ENCODE measurements at regions not wholly inside any gene's neighbourhood (a gene's known extent, or its start where the extent isn't known, plus 50 kb on each side); places are given as distances from the start of the nearest gene placed in this dataset.

DNA sequence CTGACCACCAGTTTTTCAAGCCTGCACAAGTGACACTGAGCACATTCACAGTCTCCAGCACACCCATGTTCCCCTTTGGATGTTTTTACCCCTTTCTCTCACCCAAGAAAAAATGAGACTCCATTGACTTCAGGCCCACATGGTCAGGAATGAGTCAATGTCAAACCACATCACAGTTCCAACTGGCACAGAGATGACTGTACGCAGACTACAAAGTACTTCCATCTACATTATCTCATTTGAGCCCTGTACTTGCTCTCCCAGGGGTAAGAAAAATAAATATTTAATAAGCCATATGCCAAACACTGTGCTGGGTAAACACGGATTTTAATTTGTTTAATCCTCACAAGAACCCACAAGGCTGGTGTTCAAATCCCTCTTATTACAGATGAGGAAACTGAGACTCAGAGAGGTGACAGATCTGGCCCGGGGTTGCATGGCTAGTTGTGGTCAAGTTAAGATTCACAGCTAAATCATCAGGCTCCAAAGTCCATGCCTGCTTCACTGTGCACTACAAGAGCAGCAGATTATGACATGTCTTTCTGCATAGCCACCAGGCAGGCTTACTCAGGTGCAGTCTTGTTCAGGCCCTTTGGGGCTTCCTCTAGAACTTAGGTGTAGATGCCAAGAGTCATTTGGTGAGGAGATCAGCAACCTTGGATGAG is 106.1 kb downstream of the TXNL1 start:
- no peak for DNase-seq

DNA sequence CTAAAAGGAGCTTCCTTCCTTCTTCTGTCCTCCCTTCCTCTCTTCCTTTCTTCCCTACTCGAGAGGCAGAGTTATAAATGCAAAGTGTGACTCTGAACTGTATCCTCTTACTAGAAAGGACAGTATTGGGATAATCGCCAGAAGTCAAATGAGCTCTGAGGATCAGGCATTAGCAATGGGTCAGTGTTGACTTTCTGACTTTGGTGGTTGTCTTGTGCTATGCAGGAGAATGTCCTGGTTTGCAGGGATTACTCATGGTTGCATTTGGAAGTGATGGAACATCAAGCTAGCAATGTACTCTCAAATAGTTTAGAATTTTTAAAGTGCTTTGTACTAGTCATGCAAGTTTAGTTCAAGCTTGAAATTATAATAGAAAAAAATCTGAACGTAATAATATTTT is 115.6 kb downstream of the TXNL1 start:
- Histone ChIP-seq H3K9me3 (ENCODE audit: severe bottlenecking) (peaks cover 4% of the 10 kb centered on the region), H3K4me3 (ENCODE audit: low read depth, low read length) (no peak overlapping the region), H3K36me3 (no peaks in the 10 kb centered on the region), H3K27me3 (ENCODE audit: insufficient read depth, low read depth, severe bottlenecking) (no peaks in the 10 kb centered on the region), H3K27ac (no peak overlapping the region)
- TF ChIP-seq, protein P1, sequence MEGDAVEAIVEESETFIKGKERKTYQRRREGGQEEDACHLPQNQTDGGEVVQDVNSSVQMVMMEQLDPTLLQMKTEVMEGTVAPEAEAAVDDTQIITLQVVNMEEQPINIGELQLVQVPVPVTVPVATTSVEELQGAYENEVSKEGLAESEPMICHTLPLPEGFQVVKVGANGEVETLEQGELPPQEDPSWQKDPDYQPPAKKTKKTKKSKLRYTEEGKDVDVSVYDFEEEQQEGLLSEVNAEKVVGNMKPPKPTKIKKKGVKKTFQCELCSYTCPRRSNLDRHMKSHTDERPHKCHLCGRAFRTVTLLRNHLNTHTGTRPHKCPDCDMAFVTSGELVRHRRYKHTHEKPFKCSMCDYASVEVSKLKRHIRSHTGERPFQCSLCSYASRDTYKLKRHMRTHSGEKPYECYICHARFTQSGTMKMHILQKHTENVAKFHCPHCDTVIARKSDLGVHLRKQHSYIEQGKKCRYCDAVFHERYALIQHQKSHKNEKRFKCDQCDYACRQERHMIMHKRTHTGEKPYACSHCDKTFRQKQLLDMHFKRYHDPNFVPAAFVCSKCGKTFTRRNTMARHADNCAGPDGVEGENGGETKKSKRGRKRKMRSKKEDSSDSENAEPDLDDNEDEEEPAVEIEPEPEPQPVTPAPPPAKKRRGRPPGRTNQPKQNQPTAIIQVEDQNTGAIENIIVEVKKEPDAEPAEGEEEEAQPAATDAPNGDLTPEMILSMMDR (IDR thresholded peaks at IDR 0.05; ENCODE audit: low read depth, low read length): no peak
- no peak for DNase-seq

More for the DNA sequence above, 106.1 kb downstream of the TXNL1 start:
- H3K9me3 ChIP-seq (ENCODE audit: severe bottlenecking): peaks cover 4% of the 10 kb centered on the region
- H3K27me3 ChIP-seq (ENCODE audit: insufficient read depth, low read depth, severe bottlenecking): no peaks in the 10 kb centered on the region
- no peak overlapping the region for H3K4me3 ChIP-seq (ENCODE audit: low read depth, low read length)
- no peaks in the 10 kb centered on the region for H3K36me3 ChIP-seq
- TF ChIP-seq, protein P1 (IDR thresholded peaks at IDR 0.05; ENCODE audit: low read depth, low read length): no peak
- H3K27ac ChIP-seq: no peak overlapping the region

DNA sequence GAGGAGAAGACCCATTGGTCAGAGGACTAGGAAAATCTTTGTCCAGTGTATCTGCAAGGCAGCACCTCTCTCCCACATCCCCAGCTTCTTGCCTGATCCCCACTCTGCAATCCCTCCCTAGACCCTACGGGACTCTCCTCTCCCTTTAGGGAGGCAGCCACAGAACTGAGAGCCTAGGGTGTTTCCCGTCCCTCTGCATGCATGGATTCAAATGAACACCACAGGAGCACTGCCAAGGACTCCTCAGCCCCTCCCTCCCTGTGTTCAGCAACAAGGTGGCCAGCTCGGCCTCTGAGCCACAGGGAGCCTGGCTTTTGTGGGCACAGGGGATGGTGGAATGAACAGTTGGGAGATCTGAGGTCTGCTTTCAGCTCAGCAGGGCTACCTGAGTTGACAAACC is 117.1 kb downstream of the TXNL1 start:
- DNase-seq: no peak
- H3K36me3 ChIP-seq: no peaks in the 10 kb centered on the region
- H3K9me3 ChIP-seq (ENCODE audit: severe bottlenecking): peaks cover 4% of the 10 kb centered on the region
- TF ChIP-seq, protein P1 (IDR thresholded peaks at IDR 0.05; ENCODE audit: low read depth, low read length): no peak
- H3K4me3 ChIP-seq (ENCODE audit: low read depth, low read length): no peak overlapping the region
- no peak overlapping the region for H3K27ac ChIP-seq
- H3K27me3 ChIP-seq (ENCODE audit: insufficient read depth, low read depth, severe bottlenecking): no peaks in the 10 kb centered on the region

GRCh38 chr18:56517761-56518160 is 120.6 kb downstream of the TXNL1 start:
- TF ChIP-seq, protein P1 (IDR thresholded peaks at IDR 0.05; ENCODE audit: low read depth, low read length): no peak
- no peaks in the 10 kb centered on the region for H3K36me3 ChIP-seq
- H3K4me3 ChIP-seq (ENCODE audit: low read depth, low read length): no peak overlapping the region
- H3K27ac ChIP-seq: no peak overlapping the region
- DNase-seq: no peak
- H3K27me3 ChIP-seq (ENCODE audit: insufficient read depth, low read depth, severe bottlenecking): no peaks in the 10 kb centered on the region
- H3K9me3 ChIP-seq (ENCODE audit: severe bottlenecking): no peaks in the 10 kb centered on the region

DNA sequence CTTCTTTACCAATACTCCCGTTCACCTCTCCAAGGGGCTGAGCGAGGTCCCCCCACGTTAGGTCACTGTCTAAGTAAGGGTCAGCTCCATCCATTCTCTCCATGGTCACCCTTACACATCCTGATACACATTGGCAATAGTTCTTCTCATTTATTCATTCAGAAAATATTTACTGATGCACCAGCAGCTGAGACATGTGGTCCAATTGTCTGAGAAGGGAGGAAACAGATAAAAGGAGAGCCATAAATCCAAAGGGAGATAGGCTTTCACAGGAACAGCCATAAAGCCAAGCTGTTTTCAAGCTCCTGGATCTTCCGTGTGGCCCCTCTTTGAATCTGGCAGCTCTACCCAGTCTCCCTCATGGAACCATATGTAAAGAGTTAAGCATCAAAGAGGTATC is 121.2 kb downstream of the TXNL1 start:
- DNase-seq: no peak
- Histone ChIP-seq H3K9me3 (ENCODE audit: severe bottlenecking) (no peaks in the 10 kb centered on the region), H3K4me3 (ENCODE audit: low read depth, low read length) (no peak overlapping the region), H3K36me3 (no peaks in the 10 kb centered on the region), H3K27ac (no peak overlapping the region), H3K27me3 (ENCODE audit: insufficient read depth, low read depth, severe bottlenecking) (no peaks in the 10 kb centered on the region)
- TF ChIP-seq, protein P1 (IDR thresholded peaks at IDR 0.05; ENCODE audit: low read depth, low read length): no peak

GRCh38 chr18:56516789-56517188 is 121.6 kb downstream of the TXNL1 start:
- Histone ChIP-seq H3K27ac (no peak overlapping the region), H3K9me3 (ENCODE audit: severe bottlenecking) (no peaks in the 10 kb centered on the region), H3K36me3 (no peaks in the 10 kb centered on the region), H3K4me3 (ENCODE audit: low read depth, low read length) (no peak overlapping the region), H3K27me3 (ENCODE audit: insufficient read depth, low read depth, severe bottlenecking) (no peaks in the 10 kb centered on the region)
- DNase-seq: no peak
- TF ChIP-seq, protein P1 (IDR thresholded peaks at IDR 0.05; ENCODE audit: low read depth, low read length): no peak
